Activated T-helper 17 cell treated with anti-CD3 and anti-CD28 coated beads, Interleukin-2, amount 50 U/mL, for 72 hours (primary cell): ENCODE measurements at regions not wholly inside any gene's neighbourhood (a gene's known extent, or its start where the extent isn't known, plus 50 kb on each side); places are given as distances from the start of the nearest gene placed in this dataset.
"Not testable (repeated sequence)": the region's sequence is repeated elsewhere in the genome, so short reads cannot be mapped to it uniquely, and the experiment has no call there.

ENCODE experiments used
- ATAC-seq: fragments of 150-1000 bp; cut with Tn5 transposase; replicated peaks from 2 replicates; pipeline ENCODE4 v1.10.0; 2021; ENCODE audit warnings: mild to moderate bottlenecking, moderate library complexity
- H3K27ac Mint-ChIP-seq: one replicate; pipeline ENCODE4 v1.8.0; 2022; ENCODE audit warnings: mixed read lengths
- H3K27me3 Mint-ChIP-seq: one replicate; pipeline ENCODE4 v1.8.0; 2022; ENCODE audit warnings: mixed read lengths
- H3K36me3 Mint-ChIP-seq: one replicate; pipeline ENCODE4 v1.8.0; 2022; ENCODE audit warnings: low read depth, mild to moderate bottlenecking, mixed read lengths
- H3K4me1 Mint-ChIP-seq: one replicate; pipeline ENCODE4 v1.8.0; 2022; ENCODE audit warnings: mixed read lengths
- H3K4me3 Mint-ChIP-seq: one replicate; pipeline ENCODE4 v1.8.0; 2022; ENCODE audit warnings: mild to moderate bottlenecking, mixed read lengths
- H3K9me3 Mint-ChIP-seq: one replicate; pipeline ENCODE4 v1.8.0; 2022; ENCODE audit warnings: mixed read lengths

DNA sequence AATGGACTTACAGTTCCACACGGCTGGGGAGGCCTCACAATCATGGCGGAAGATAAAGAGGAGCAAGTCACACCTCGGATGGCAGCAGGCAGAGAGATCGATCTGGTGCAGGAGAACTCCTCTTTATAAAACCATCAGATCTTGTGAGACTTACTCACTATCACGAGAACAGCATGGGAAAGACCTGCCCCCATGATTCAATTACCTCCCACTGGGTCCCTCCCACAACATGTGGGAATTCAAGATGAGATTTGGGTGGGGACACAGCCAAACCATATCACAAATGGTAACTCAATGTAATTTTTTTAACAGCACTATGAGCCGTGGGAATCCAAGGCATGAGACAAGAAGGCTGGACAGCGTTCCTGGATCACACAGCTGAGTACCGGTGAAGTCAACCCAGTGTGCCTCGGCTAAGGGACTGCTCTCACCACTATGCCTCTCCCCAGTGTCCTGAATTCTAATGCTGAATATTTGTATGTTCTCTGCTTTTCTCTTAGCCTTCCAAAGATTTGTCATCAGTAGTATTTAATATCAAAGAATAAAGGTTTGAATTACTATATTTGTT is 84.3 kb downstream of the IRS2 start:
- H3K36me3 Mint-ChIP-seq, H3K27ac Mint-ChIP-seq, H3K9me3 Mint-ChIP-seq, ATAC-seq, H3K4me1 Mint-ChIP-seq, H3K4me3 Mint-ChIP-seq: not testable (repeated sequence)
- peaks cover 29% of the 10 kb centered on the region for H3K27me3 Mint-ChIP-seq

DNA sequence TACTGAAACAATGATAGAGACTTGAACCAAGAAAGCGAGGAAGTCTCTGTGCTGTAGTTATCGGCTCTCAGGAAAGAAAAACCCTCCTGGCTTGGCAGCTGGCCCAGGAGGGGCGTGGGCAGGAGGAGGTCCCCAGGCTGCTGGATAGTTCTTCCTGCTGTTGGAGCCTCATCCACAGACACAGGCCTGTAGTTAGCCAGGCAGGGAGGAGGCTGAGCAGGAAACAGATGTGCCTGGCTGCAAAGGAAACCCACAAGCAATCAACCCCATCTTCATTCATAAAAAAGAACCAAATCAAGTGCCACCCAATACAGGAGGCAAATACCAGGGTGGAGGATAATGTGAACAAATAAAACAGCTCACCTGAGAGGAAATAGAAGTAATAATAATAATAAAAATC is 86.2 kb downstream of the IRS2 start:
- Mint-ChIP-seq H3K27me3 (peaks cover 32% of the 10 kb centered on the region), H3K9me3 (no peaks in the 10 kb centered on the region), H3K4me1 (peaks cover 7% of the 10 kb centered on the region), H3K4me3 (no peak overlapping the region), H3K27ac (peak overlapping the region; percentile 18), H3K36me3 (no peaks in the 10 kb centered on the region)
- ATAC-seq, result no peak

DNA sequence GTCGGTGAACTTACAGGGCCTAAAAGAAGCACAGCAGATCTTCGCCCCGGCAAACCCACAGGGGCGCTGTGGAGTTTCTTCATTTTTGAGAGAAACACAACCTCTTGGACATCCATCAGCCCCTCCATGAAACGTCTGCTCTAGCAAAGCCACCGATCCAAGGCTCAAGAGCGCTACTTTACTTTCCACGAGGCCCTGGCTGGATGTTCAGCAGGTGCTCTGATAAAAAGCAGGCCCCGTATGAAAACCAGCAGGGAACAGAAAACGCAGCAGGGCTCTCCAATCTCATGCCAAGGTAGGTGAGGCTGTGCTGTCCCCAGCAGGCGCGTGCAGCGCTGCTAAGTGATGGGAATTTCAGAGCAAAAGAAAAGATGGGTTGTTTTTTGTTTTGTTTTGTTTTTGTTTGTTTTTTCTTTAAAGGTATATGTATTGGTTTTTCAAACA is 86.7 kb downstream of the IRS2 start:
- Mint-ChIP-seq H3K27ac (no peak overlapping the region), H3K27me3 (peaks cover 27% of the 10 kb centered on the region), H3K9me3 (no peaks in the 10 kb centered on the region), H3K4me3 (no peak overlapping the region), H3K36me3 (no peaks in the 10 kb centered on the region), H3K4me1 (peaks cover 7% of the 10 kb centered on the region)
- no peak for ATAC-seq

DNA sequence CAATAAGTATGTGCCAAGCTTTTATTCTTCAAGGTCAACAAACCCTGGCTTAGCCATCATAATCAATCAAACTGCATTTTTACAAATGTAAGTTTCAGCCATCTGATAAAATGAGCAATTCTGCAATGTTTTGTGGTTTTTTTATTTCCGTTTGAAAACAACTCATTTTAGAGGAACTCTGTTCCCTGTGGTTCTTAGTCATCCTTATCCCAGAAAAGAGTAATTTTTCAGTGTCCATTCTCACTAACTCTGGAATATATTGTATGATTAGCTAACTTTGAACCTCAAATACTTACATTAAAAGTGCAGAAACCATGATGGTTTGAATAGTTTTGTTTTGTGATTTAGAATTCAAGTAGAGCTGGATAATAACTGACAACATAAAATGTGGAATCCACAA is 87.6 kb downstream of the IRS2 start:
- no peak overlapping the region for H3K27ac Mint-ChIP-seq
- H3K4me3 Mint-ChIP-seq, result no peak overlapping the region
- H3K9me3 Mint-ChIP-seq, result no peaks in the 10 kb centered on the region
- peaks cover 18% of the 10 kb centered on the region for H3K27me3 Mint-ChIP-seq
- H3K4me1 Mint-ChIP-seq, result peaks cover 7% of the 10 kb centered on the region
- no peaks in the 10 kb centered on the region for H3K36me3 Mint-ChIP-seq
- ATAC-seq, result no peak

DNA sequence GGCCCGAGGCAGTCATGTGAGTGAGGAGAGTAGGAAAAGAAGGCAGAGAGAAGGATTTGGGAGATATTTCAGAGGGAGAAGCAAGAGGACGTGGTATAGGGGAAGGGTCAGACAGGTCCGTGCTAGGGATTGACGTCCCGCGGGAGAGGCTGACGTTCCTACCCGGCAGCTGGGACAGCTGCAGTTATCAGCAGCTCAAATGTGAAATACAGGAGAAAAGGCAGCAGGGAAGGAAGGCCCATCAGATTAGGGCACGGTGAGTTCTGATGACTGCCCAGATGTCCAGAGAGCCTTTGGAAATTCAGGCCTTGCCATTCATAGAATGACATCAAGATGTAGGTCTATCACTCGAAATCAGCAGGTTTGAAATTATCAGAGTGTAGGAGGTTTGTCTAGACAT is 88.4 kb downstream of the IRS2 start:
- ATAC-seq, result no peak
- Mint-ChIP-seq H3K9me3 (no peaks in the 10 kb centered on the region), H3K36me3 (no peaks in the 10 kb centered on the region), H3K4me1 (peaks cover 7% of the 10 kb centered on the region), H3K27ac (no peak overlapping the region), H3K27me3 (peaks cover 11% of the 10 kb centered on the region), H3K4me3 (no peak overlapping the region)

DNA sequence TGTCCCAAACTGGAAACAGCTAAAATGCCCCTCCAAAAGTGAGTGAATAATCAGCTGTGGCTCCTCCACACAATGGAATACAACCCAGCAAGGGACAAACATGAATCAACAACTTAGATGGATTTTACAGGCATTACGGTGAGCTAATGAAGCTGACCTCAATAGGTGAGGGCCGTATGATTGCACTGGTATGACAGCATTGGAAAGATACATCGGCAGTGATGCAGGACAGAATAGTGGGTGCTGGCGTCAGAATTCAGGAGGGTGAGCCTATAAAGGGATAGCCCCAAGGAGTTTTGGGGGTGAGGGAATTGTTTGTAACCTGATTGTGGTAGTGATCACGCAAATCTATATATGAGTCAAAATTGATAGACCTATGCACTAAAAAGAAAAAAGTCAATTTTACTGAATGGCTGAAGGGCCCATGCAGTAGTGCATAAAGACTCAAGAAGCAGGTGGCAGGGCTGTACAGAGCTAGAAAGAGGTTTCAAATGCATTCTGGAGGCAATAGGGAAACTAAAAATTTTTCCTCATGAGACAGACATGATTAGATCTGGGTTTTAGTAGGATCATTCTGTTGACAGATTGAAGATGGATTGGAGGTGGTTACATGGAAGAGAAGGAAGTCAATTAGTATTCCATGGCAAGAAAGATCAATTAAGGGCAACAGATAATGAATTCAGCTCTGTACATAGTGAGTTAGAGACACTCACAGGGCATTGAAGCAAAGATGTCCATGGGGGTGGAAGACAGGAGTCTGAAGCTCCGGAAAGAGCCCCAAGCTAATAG is 90.8 kb downstream of the IRS2 start:
- ATAC-seq, result no peak
- Mint-ChIP-seq H3K9me3 (no peaks in the 10 kb centered on the region), H3K4me3 (no peak overlapping the region), H3K4me1 (peaks cover 7% of the 10 kb centered on the region), H3K27ac (no peak overlapping the region), H3K36me3 (no peaks in the 10 kb centered on the region), H3K27me3 (peaks cover 8% of the 10 kb centered on the region)

DNA sequence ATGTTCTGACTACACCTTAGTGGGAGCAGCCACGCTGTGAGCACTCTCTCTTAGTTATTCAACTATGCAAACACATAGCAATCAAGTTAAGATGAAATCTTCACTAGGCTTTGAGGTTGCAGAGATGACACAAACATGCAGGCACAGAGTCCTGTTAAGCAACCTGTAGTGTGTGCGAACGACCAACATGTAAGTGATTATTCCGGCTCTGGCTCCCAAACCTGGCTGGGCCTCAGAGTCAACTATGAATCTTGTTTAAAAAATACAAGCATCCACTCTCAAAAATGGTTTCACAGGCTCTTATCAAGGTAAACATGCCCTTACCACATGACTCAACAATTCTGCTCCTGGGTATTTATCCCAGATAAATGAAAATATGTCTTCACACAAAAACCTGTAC is 91.4 kb downstream of the IRS2 start:
- Mint-ChIP-seq H3K4me1 (peaks cover under 1% of the 10 kb centered on the region), H3K27ac (no peak overlapping the region), H3K9me3 (no peaks in the 10 kb centered on the region), H3K4me3 (no peak overlapping the region), H3K27me3 (peaks cover 8% of the 10 kb centered on the region), H3K36me3 (no peaks in the 10 kb centered on the region)
- peak; percentile 46 for ATAC-seq

DNA sequence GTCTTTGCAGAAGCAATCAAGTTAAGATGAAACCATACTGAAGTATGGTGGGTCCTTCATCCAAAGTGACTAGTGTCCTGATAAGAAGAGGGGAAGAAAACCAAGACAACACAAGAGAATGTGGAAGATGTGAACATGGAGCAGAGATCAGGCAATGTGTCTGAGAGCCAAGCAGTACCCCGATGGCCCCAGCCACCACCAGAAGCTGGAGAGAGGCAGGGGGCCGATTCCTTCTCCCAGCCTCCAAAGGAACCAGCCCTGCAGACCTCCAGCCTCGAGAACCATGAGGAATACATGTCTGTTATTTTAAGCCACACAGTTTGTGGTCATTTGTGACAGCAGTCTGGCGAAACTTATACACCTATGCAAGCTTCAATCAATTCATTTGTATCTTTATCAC is 93.2 kb downstream of the IRS2 start:
- Mint-ChIP-seq H3K36me3 (no peaks in the 10 kb centered on the region), H3K4me1 (no peaks in the 10 kb centered on the region), H3K27ac (no peak overlapping the region), H3K4me3 (no peak overlapping the region), H3K9me3 (no peaks in the 10 kb centered on the region), H3K27me3 (peaks cover 8% of the 10 kb centered on the region)
- no peak for ATAC-seq

DNA sequence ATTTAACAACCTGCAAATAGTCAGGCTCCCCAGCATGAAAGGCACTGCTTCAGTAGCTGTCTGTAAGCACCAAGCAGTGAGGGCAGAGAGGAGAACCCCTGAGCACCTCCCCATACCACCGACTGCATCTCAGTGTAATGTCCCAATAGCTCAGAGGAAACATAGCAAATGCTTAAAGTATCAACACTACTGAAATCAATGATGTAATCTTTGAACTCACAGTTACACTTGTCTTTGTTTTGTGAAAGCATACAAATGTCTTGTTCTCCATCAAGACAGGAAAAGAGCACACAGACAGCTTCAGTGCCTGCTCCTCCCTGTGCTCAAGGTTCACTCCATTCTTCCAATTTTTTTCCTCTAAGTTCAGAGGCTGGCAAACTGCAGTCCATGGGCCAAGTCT is 94.7 kb downstream of the IRS2 start:
- no peaks in the 10 kb centered on the region for H3K9me3 Mint-ChIP-seq
- no peak for ATAC-seq
- no peaks in the 10 kb centered on the region for H3K36me3 Mint-ChIP-seq
- no peaks in the 10 kb centered on the region for H3K4me1 Mint-ChIP-seq
- peaks cover 8% of the 10 kb centered on the region for H3K27me3 Mint-ChIP-seq
- H3K27ac Mint-ChIP-seq, result no peak overlapping the region
- H3K4me3 Mint-ChIP-seq, result no peak overlapping the region

DNA sequence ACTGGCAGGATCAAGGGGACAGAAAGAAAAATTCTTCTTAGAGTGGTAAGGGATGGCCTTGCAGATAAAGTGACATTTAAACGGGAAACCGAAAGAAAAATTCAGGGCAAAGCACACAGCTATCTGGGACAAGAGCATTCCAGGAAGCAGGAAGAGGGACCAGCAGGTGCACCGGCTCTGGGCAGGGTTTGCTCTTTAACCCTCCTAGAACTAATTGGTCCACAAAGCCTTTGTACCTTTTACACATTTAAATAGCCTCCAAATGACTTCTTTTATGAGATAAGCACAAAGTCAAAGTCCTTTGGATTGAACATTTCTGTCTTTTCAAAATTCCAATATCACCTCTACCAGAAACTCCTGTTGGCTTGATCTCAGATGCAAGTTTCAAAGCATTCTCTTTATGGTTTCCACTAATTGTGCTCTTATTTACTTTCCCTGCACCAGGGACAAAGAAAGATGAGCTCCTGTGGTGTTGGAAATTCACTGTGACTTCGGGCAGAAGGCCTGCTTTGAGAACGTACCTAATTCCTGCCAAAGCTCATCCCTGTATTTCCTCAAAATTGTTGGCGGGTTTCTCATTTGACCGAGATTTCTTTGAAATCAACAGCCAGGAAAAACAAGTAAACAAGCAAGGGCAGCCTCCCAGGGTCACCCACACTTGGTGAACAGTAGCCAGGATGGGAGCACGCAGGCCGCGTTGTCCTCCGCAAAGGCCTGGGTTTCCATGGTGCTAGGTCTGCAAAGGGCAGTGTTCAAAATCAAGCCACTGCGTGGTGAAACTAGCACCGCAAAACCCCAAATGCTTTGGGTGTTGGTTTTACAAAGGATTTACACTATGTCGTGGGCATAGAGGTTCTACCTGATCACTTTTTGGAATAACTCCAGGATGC is 98.6 kb downstream of the IRS2 start:
- no peaks in the 10 kb centered on the region for H3K9me3 Mint-ChIP-seq
- ATAC-seq, result no peak
- H3K36me3 Mint-ChIP-seq, result no peaks in the 10 kb centered on the region
- H3K4me3 Mint-ChIP-seq, result no peak overlapping the region
- H3K4me1 Mint-ChIP-seq, result no peaks in the 10 kb centered on the region
- no peak overlapping the region for H3K27ac Mint-ChIP-seq
- peaks cover 3% of the 10 kb centered on the region for H3K27me3 Mint-ChIP-seq

DNA sequence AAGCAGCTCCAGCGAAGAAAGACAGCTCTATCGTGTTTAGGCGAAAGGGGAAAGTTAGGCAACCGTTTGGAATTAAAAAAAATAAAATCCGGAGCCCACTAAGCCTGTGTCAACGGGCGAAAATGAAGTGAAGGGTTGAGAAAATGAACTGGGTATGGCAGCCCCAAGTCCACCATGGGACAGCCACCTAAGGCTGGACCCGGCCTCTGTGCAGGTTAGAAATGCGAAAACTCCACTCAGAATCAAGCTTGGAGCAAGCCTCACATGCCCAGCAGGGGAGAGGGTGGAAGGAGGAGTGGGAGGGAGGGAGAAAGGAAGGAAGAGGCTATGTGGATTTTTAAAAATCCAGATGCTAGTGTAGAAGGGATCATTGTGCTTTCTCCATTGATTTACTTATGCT is 101.2 kb downstream of the IRS2 start:
- ATAC-seq, result no peak
- H3K9me3 Mint-ChIP-seq, result no peaks in the 10 kb centered on the region
- H3K4me3 Mint-ChIP-seq, result no peak overlapping the region
- no peaks in the 10 kb centered on the region for H3K36me3 Mint-ChIP-seq
- H3K27ac Mint-ChIP-seq, result no peak overlapping the region
- no peaks in the 10 kb centered on the region for H3K4me1 Mint-ChIP-seq
- peaks cover 10% of the 10 kb centered on the region for H3K27me3 Mint-ChIP-seq

DNA sequence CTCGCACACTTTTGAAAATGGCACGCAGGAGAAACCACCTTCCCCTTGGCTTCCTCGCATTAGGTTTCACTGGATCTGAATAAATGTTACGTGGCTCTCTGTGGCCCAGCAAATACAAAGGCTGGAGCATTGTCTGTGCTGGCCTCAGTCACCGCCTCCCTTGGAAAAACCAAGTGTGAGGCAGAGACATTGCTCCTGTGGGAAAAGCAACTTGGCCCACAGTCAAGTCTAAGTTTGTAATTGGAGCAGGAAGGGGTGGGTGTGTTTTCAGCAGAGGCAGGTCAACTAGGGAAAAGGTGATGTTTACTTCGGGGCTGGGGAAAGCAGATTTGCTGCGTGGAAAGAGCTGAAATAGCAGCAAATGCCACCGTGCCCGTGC is 101.6 kb downstream of the IRS2 start:
- Mint-ChIP-seq H3K4me3 (no peak overlapping the region), H3K27ac (no peak overlapping the region), H3K9me3 (no peaks in the 10 kb centered on the region)

DNA sequence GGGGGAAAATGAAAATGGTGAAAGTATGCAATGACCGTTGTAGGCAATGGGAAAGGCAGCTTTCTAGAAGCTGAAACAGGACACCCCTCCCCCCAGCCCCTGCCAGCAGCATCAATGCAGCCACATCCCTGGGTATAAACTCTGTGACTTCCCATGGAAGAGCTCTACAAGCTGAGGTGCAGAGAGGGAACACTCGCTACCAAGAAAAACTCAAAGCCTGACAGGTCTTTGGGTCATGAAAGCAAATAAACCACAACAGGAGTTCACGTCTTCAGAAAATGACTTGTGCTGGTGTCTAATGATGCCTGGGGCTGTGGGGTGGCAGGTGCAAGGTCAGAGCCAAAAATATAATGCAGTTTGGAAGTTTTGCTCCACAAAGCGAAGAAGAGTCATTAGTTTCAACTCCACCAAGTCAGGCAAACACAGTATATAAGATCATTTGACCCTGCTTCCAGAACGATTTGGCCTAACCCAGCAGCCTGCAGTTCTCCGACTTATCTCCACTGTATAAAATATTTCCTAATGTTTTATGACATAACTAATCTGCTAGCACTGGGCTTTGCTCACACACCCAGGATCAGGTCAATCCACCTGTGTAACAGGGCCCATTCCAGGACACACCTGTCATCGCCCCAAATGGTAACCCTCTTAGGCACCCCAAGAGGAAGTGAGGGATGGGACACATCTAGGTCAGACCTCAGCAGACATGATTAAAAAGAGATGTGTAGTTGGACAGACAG is 102.1 kb downstream of the IRS2 start:
- H3K9me3 Mint-ChIP-seq, result no peaks in the 10 kb centered on the region
- H3K27ac Mint-ChIP-seq, result no peak overlapping the region
- H3K4me1 Mint-ChIP-seq, result no peaks in the 10 kb centered on the region
- H3K36me3 Mint-ChIP-seq, result no peaks in the 10 kb centered on the region
- peaks cover 10% of the 10 kb centered on the region for H3K27me3 Mint-ChIP-seq
- no peak for ATAC-seq
- H3K4me3 Mint-ChIP-seq, result no peak overlapping the region

More for the DNA sequence above, 101.6 kb downstream of the IRS2 start:
- Mint-ChIP-seq H3K36me3 (no peaks in the 10 kb centered on the region), H3K4me1 (no peaks in the 10 kb centered on the region), H3K27me3 (peaks cover 10% of the 10 kb centered on the region)
- no peak for ATAC-seq

DNA sequence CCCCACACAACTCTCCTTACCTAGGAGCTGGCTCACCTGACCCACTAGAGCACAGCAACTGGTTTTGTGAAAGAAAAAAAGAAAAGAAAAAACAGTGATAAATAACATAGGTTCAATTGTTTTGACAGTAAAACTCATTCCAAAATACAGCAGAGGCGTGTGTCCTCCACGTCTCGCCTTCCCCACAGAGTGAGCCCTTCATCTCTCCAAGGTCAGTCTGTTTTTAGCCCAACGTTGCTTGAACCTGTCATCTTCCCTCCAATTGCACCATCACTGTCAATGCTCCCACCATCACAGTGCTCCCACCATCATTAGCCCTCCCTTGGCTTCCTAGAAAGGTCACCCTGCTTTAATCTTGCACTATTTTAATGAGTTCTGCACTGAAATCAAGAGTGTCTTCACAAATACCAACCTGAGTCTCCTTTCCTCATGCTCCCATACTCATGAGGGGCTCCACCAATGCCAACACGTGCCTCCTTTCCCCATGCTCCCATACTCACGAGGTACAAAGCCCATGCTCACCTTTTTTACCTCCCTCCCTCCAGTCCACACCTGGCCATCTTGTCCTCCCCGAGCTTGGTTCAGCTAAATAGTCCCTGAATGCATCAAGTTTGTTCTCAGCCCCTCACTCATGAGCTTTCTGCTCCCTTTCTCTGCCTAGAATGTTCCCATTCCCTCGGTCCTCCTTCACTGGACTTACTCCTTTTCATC is 103.7 kb downstream of the IRS2 start:
- no peak overlapping the region for H3K4me3 Mint-ChIP-seq
- peaks cover 14% of the 10 kb centered on the region for H3K27me3 Mint-ChIP-seq
- H3K27ac Mint-ChIP-seq, result no peak overlapping the region
- no peaks in the 10 kb centered on the region for H3K36me3 Mint-ChIP-seq
- H3K9me3 Mint-ChIP-seq, result no peaks in the 10 kb centered on the region
- no peaks in the 10 kb centered on the region for H3K4me1 Mint-ChIP-seq
- ATAC-seq, result no peak
